HFF-Myc (cell line): ENCODE measurements at regions not wholly inside any gene's neighbourhood (a gene's known extent, or its start where the extent isn't known, plus 50 kb on each side); places are given as distances from the start of the nearest gene placed in this dataset.
"Not testable (repeated sequence)": the region's sequence is repeated elsewhere in the genome, so short reads cannot be mapped to it uniquely, and the experiment has no call there.

Experiments
- DNase-seq: peaks from one replicate; pipeline ENCODE4 v3.0.0-alpha.2; 2011; ENCODE audit warnings: low read depth; ENCODE audit errors: extremely low read depth
- H3K4me3 ChIP-seq: replicated peaks from 2 replicates; pipeline ENCODE4 v1.5.1; 2011; ENCODE audit warnings: low read depth, mild to moderate bottlenecking, control low read depth, low read length
- TF ChIP-seq, protein P1 (sequence below): IDR thresholded peaks from 2 replicates; pipeline ENCODE4 v1.5.1; 2012; ENCODE audit warnings: mild to moderate bottlenecking, low read depth, low read length, control low read depth; ENCODE audit errors: missing control alignments

DNA sequence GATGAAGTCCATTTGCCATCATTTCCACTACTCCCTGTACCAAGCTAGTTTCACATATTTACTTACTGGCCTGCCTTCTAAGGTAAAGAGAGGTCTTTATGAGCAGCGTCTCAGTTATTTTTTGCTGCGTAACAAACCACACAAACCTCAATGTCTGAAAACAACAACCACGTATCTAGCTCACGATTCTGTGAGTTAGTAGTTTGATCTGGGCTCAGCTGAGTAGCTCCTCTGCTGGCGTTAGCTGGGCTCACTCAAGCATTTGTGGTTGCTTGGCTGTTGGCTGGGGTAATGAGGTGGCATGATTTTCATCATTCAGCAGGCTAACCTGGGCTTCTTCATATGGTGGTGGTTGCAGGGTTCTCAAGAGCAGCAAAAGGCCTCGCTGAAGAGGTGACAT, 225.4 kb downstream of the FOXD2 start:
- TF ChIP-seq, protein P1, sequence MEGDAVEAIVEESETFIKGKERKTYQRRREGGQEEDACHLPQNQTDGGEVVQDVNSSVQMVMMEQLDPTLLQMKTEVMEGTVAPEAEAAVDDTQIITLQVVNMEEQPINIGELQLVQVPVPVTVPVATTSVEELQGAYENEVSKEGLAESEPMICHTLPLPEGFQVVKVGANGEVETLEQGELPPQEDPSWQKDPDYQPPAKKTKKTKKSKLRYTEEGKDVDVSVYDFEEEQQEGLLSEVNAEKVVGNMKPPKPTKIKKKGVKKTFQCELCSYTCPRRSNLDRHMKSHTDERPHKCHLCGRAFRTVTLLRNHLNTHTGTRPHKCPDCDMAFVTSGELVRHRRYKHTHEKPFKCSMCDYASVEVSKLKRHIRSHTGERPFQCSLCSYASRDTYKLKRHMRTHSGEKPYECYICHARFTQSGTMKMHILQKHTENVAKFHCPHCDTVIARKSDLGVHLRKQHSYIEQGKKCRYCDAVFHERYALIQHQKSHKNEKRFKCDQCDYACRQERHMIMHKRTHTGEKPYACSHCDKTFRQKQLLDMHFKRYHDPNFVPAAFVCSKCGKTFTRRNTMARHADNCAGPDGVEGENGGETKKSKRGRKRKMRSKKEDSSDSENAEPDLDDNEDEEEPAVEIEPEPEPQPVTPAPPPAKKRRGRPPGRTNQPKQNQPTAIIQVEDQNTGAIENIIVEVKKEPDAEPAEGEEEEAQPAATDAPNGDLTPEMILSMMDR = no peak
- no peak overlapping the region for H3K4me3 ChIP-seq

DNA sequence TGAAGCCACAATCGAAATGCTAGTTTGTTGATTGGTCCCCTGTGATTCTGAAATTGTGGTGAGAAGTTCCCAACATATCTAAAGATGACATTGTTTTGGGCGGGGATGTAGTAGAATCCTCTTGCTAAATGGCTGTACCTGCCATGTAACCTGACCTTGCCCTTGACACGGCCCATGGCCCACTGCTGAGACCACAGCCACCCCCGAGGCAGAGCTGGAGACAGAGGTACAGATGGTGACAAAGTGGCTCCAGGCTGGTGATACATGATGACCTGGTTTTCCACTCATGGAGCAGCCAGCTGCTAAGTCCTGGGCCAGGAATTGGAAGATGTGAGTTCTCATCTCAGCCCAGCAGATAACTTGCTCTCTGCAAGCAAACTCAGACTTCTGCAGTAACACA, 226.5 kb downstream of the FOXD2 start:
- H3K4me3 ChIP-seq = no peak overlapping the region
- no peak for DNase-seq
- TF ChIP-seq, protein P1 = no peak

More for the DNA sequence above, 225.4 kb downstream of the FOXD2 start:
- DNase-seq = no peak

DNA sequence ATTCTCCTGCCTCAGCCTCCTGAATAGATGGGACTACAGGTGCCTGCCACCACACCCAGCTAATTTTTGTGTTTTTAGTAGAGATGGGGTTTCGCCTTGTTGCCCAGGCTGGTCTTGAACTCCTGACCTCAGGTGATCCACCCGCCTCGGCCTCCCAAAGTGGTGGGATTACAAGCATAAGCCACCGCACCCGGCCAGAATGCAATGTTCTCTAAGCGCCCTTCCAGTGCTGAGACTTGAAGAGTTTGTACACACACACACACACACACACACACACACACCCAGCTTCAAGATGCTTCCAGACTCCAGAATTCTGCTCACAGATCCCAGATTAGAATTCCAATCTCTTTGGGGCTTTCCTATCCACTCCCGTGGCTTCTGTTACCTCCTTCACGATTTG, 227.1 kb downstream of the FOXD2 start:
- not testable (repeated sequence) for DNase-seq

DNA sequence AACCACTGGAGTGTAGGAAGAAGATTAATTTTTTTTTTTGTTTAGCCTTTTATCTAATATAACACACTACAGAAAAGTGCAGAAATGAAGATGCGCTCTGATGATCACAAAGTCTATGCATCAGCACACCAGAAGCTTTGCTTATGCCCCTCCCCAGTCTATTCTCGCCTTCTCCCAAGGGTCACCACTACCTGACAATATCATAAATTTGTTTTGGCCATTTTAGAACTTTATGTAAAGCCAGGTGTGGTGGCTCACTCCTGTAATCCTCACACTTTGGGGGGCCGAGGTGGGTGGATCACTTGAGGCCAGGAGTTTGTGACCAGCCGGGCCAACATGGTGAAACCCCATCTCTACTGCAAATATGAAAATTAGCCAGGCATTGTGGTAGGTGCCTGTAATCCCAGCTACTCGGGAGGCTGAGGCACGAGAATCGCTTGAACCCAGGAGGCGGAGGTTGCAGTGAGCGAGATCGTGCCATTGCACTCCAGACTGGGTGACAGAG, 231.3 kb downstream of the FOXD2 start:
- TF ChIP-seq, protein P1 = no peak
- H3K4me3 ChIP-seq = no peak overlapping the region
- DNase-seq = no peak

More for the DNA sequence above, 227.1 kb downstream of the FOXD2 start:
- not testable (repeated sequence) for H3K4me3 ChIP-seq

DNA sequence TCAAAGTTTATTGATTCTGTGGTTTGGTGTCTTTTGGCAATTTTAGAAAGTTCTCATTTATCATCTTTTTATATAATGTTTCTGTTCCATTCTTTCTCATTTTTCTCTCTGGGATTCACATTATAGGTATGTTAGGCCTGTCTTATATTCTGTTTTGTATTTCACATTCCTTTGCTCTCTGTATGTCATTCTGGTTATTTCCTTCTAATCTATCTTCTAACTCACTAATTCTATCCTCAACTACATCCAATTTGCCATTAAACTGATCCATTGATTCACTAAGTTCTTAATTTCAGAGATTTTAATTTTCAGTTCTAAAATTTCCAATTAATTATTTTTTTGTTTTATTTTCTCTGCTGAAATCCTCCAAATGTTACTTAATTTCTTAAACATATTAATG, 234.8 kb downstream of the FOXD2 start:
- TF ChIP-seq, protein P1 = no peak
- no peak overlapping the region for H3K4me3 ChIP-seq
- DNase-seq = no peak

DNA sequence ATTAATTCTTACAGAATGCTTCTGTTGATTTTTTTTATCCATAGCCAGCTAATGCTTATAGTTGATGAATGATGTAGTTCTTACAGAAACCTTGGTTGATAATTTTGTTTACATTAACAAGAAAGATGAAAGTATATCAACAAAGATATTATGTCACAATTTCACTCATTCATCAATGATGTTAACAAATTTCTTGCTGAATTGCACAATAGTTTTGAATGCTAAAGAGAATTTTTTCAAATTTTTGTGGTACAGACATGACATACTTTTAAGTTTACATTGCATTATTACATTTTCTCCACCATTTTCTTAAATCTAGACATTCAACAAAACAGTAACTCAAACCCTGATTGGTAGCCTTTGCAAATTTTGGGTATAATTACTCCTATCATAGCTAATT, 236.3 kb downstream of the FOXD2 start:
- no peak for DNase-seq
- no peak overlapping the region for H3K4me3 ChIP-seq
- TF ChIP-seq, protein P1 = no peak

DNA sequence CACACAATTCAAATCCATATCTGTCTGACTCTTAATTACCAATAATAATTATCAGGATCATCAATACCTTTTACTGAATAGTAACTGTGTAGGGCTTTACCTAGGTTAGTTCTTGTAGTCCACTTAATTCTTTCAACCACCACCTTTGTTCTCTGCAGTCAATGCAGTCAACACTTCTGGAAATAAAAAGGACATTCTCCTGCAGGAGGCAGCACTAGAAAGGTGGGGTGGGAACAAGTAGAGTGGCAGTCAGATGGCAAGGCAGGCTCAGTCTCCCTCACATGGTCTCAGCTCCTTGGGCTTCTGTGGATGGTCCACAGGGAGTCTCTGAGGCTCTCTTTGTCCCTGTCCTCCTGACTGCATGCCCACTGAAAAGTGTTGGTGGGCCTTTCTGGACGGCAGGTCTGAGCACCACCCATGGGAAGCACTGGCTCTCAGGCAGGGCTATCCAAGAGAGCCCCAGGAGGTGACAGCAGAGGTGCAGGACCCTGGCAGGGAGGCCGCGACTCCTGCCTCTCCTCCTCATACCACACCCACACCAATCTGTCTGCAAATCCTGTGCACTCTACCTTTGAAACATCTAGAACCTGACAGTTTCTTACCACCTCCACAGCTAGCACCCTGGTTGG, 237.3 kb downstream of the FOXD2 start:
- no peak overlapping the region for H3K4me3 ChIP-seq
- no peak for DNase-seq
- TF ChIP-seq, protein P1 = no peak
